Mucosa of rectum (tissue), 2 donors: ENCODE measurements at regions not wholly inside any gene's neighbourhood (a gene's known extent, or its start where the extent isn't known, plus 50 kb on each side); places are given as distances from the start of the nearest gene placed in this dataset.

ENCODE experiments used
- H3K27ac ChIP-seq, 2 donors: one replicate each; pipeline ENCODE4 v1.7.0; 2013; ENCODE audit warnings: inconsistent platforms in 2 of 2, low read depth in 2 of 2, low read length in 2 of 2
- H3K27me3 ChIP-seq, 2 donors: one replicate each; pipeline ENCODE4 v1.7.0; 2013; ENCODE audit warnings: low read length in 2 of 2; ENCODE audit not compliant: control insufficient read depth in 2 of 2, insufficient read depth in 2 of 2
- H3K36me3 ChIP-seq, 2 donors: one replicate each; pipeline ENCODE4 v1.7.0; 2013; ENCODE audit warnings: low read length in 2 of 2; ENCODE audit not compliant: control insufficient read depth in 2 of 2, insufficient read depth in 2 of 2
- H3K4me1 ChIP-seq, 2 donors: one replicate each; pipeline ENCODE4 v1.7.0; 2013; ENCODE audit warnings: low read length in 2 of 2, mild to moderate bottlenecking in 1 of 2; ENCODE audit not compliant: control insufficient read depth in 2 of 2, insufficient read depth in 2 of 2
- H3K4me3 ChIP-seq, 2 donors: one replicate each; pipeline ENCODE4 v1.7.0; 2013; ENCODE audit warnings: low read length in 2 of 2
- H3K9ac ChIP-seq, 2 donors: one replicate each; pipeline ENCODE4 v1.7.0; 2013; ENCODE audit warnings: low read length in 2 of 2, low read depth in 1 of 2, mild to moderate bottlenecking in 1 of 2
- H3K9me3 ChIP-seq, 2 donors: one replicate each; pipeline ENCODE4 v1.7.0; 2013; ENCODE audit warnings: low read length in 2 of 2; ENCODE audit not compliant: control insufficient read depth in 2 of 2
- donor health status: healthy.
- donor health status: Normal muscosa, but diverticular disease.

- Histone ChIP-seq H3K36me3 (no peaks in the 10 kb centered on the region), H3K27ac (no peak overlapping the region)
Observed at GRCh38 chr6:122068291-122068769, 331.1 kb upstream of the HSF2 start.

GRCh38 chr6:122069932-122070331 lies 329.5 kb upstream of the HSF2 start:
- H3K27ac ChIP-seq, result no peak overlapping the region
- no peak overlapping the region for H3K4me3 ChIP-seq
- no peak overlapping the region for H3K9ac ChIP-seq
- H3K9me3 ChIP-seq, result no peaks in the 10 kb centered on the region
- no peaks in the 10 kb centered on the region for H3K27me3 ChIP-seq
- H3K36me3 ChIP-seq, result no peaks in the 10 kb centered on the region
- H3K4me1 ChIP-seq, result no peaks in the 10 kb centered on the region

More at GRCh38 chr6:122068291-122068769, 331.1 kb upstream of the HSF2 start:
- Histone ChIP-seq H3K9ac (no peak overlapping the region), H3K27me3 (no peaks in the 10 kb centered on the region), H3K4me3 (no peak overlapping the region), H3K4me1 (no peaks in the 10 kb centered on the region), H3K9me3 (no peaks in the 10 kb centered on the region)

- Histone ChIP-seq H3K9me3 (no peaks in the 10 kb centered on the region), H3K36me3 (no peaks in the 10 kb centered on the region), H3K27ac (no peak overlapping the region), H3K4me1 (no peaks in the 10 kb centered on the region), H3K27me3 (no peaks in the 10 kb centered on the region), H3K4me3 (no peak overlapping the region), H3K9ac (no peak overlapping the region)
Observed at GRCh38 chr6:122072014-122072647, 327.3 kb upstream of the HSF2 start.

DNA sequence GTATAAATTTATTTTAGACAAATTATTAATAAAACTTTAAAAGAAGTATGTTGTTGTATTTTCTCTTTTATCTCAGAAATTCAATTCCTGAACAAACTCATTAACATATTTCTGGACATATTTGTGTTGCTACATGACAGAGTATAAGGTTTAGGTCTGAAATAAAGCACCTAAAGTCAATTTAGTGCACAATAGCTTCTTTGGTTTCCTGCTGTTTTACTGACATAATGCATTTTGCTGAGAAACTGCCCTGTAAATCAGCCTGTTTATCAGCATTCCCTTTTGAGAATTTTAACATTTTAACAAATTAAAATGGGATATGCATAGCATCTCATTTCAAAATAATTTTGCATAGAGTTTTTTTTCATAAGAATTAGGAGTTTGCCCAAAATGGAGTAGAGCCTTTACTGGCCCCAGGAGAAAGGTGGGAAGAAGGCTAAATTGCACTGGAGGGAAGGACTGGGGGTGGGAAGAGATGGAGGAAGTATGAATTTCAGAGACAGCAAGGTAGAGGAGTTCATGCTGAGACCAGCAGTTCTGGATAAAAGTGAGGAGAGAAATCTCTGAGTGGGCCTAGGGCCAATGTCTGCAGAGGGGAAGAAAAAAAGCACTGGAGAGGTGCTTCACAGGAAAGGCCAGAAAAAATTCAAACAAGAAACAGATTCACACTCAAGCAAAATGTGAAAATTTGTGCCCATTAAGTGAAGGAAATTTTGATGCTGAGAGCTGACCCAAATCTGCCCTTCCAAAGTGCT lies 324.2 kb upstream of the HSF2 start:
- Histone ChIP-seq H3K9me3 (no peaks in the 10 kb centered on the region), H3K27ac (no peak overlapping the region), H3K27me3 (no peaks in the 10 kb centered on the region), H3K4me3 (no peak overlapping the region), H3K36me3 (no peaks in the 10 kb centered on the region), H3K4me1 (no peaks in the 10 kb centered on the region), H3K9ac (no peak overlapping the region)

DNA sequence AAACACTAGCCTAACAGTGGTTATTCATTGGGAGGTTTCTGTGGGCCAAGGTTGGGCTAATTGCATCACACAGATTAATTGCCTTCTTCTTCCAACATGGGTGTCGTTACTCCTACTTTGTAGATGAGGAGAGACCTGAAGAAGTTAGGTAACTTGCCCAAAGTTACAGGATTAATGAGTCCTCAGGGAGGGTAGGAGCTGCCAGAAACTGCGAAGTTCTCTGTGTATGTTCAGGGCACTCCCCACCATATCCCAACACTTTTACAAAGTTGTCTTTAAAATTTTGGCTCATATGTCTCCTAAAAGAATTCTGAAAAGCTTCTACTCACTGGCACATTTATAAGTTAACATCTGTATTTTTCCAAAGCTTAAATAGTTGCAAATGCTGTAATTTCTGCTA lies 323.5 kb upstream of the HSF2 start:
- H3K9me3 ChIP-seq, result no peaks in the 10 kb centered on the region
- no peak overlapping the region for H3K9ac ChIP-seq
- no peak overlapping the region for H3K4me3 ChIP-seq
- H3K36me3 ChIP-seq, result no peaks in the 10 kb centered on the region
- H3K27me3 ChIP-seq, result no peaks in the 10 kb centered on the region
- H3K27ac ChIP-seq, result no peak overlapping the region
- no peaks in the 10 kb centered on the region for H3K4me1 ChIP-seq

GRCh38 chr6:122077603-122078002 lies 321.8 kb upstream of the HSF2 start:
- no peaks in the 10 kb centered on the region for H3K4me1 ChIP-seq
- no peaks in the 10 kb centered on the region for H3K27me3 ChIP-seq
- H3K27ac ChIP-seq, result no peak overlapping the region
- H3K9ac ChIP-seq, result no peak overlapping the region
- no peak overlapping the region for H3K4me3 ChIP-seq
- H3K36me3 ChIP-seq, result no peaks in the 10 kb centered on the region
- no peaks in the 10 kb centered on the region for H3K9me3 ChIP-seq

- Histone ChIP-seq H3K36me3 (no peaks in the 10 kb centered on the region), H3K4me1 (no peaks in the 10 kb centered on the region), H3K4me3 (no peak overlapping the region), H3K27me3 (no peaks in the 10 kb centered on the region), H3K9me3 (no peaks in the 10 kb centered on the region), H3K27ac (no peak overlapping the region), H3K9ac (no peak overlapping the region)
Observed at GRCh38 chr6:122078481-122078880, 321.0 kb upstream of the HSF2 start.

GRCh38 chr6:122079916-122080315 lies 319.5 kb upstream of the HSF2 start:
- H3K9me3 ChIP-seq, result no peaks in the 10 kb centered on the region
- H3K9ac ChIP-seq, result no peak overlapping the region
- H3K4me1 ChIP-seq, result no peaks in the 10 kb centered on the region
- H3K4me3 ChIP-seq, result no peak overlapping the region
- no peaks in the 10 kb centered on the region for H3K27me3 ChIP-seq
- no peak overlapping the region for H3K27ac ChIP-seq
- H3K36me3 ChIP-seq, result no peaks in the 10 kb centered on the region

DNA sequence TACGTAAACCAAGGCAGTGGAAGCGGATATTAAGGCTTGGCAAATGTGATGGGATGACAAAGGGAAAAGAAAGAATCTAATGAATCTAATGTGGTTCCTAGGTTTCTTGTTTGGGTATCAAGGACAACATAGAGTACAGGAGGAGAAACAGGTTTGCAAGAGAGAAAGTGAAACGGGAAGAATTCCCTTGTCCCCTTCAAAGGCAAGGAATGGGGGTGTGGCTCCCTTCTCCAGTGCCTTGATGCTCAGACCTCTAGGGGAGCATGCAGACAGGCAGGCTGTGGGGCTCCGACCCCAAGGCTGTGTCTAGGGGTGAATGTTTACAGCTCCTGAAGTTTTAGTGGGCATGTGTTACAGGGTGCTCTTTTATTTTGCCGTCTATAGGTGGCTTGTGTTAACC lies 317.5 kb upstream of the HSF2 start:
- Histone ChIP-seq H3K4me1 (no peaks in the 10 kb centered on the region), H3K27ac (no peak overlapping the region), H3K27me3 (no peaks in the 10 kb centered on the region), H3K4me3 (no peak overlapping the region), H3K9me3 (no peaks in the 10 kb centered on the region), H3K9ac (no peak overlapping the region), H3K36me3 (no peaks in the 10 kb centered on the region)

DNA sequence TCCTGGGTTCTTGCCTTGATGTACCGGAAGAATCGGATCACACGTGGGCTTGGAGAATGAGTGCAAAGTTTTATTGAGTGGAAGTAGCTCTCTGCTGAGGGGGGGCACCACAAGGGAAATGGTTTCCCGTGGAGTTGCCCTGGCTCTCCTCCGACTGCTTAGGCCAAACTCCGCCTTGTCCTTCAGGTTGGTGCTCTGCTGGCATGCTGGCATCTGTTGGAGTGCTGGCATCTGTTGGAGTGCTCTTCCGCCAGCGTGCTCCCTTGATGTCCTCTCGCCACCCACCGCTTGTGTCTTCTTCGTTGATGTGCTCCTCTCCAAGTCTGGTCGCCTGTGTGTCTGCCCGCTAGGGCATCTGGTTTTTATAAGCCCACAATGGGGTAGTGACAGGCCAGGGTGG lies 317.1 kb upstream of the HSF2 start:
- H3K27ac ChIP-seq, result no peak overlapping the region
- no peak overlapping the region for H3K4me3 ChIP-seq
- no peaks in the 10 kb centered on the region for H3K36me3 ChIP-seq
- H3K9ac ChIP-seq, result no peak overlapping the region
- no peaks in the 10 kb centered on the region for H3K27me3 ChIP-seq
- H3K9me3 ChIP-seq, result no peaks in the 10 kb centered on the region
- H3K4me1 ChIP-seq, result no peaks in the 10 kb centered on the region
